Breast epithelium (tissue), 3 donors: ENCODE measurements at regions not wholly inside any gene's neighbourhood (a gene's known extent, or its start where the extent isn't known, plus 50 kb on each side); places are given as distances from the start of the nearest gene placed in this dataset.

Experiments used
- POLR2A ChIP-seq: fragments of 450-650 bp; IDR thresholded peaks from one replicate; pipeline ENCODE4 v1.6.1; 2016; ENCODE audit warnings: antibody characterized with exemption, mild to moderate bottlenecking, moderate library complexity
- TF ChIP-seq, protein P1 (sequence below), 3 donors: fragments of 450-650 bp; IDR thresholded peaks; one replicate each; pipeline ENCODE4 v1.5.1; 2016 to 2017; ENCODE audit warnings: antibody characterized with exemption in 3 of 3, mild to moderate bottlenecking in 3 of 3, moderate library complexity in 3 of 3

DNA sequence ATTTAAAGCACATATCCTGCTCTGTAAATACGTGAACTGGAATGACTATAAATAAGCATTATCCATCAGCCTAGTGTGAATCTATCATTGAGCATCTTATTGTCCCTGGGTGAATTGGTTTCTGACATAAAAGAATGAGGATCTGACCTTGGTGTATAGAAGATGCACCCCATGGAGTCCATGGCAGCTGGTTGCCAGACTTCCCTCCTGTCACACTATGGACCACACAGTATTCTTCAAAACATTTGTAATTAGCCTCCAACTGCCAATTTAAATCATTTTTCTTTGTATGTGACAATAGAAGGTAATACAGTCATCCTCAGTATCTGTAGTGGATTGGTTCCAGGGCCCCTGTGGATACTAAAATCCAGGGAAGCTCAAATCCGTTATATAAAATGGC, 238.1 kb upstream of the ZWINT start:
- TF ChIP-seq, protein P1, sequence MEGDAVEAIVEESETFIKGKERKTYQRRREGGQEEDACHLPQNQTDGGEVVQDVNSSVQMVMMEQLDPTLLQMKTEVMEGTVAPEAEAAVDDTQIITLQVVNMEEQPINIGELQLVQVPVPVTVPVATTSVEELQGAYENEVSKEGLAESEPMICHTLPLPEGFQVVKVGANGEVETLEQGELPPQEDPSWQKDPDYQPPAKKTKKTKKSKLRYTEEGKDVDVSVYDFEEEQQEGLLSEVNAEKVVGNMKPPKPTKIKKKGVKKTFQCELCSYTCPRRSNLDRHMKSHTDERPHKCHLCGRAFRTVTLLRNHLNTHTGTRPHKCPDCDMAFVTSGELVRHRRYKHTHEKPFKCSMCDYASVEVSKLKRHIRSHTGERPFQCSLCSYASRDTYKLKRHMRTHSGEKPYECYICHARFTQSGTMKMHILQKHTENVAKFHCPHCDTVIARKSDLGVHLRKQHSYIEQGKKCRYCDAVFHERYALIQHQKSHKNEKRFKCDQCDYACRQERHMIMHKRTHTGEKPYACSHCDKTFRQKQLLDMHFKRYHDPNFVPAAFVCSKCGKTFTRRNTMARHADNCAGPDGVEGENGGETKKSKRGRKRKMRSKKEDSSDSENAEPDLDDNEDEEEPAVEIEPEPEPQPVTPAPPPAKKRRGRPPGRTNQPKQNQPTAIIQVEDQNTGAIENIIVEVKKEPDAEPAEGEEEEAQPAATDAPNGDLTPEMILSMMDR (IDR thresholded peaks at IDR 0.05) = no peak
- TF ChIP-seq POLR2A = no peak
